Caco-2 (cell line): ENCODE measurements at regions not wholly inside any gene's neighbourhood (a gene's known extent, or its start where the extent isn't known, plus 50 kb on each side); places are given as distances from the start of the nearest gene placed in this dataset. TPM values are rescaled to one million over a fixed set of nuclear protein-coding genes. Genes with fewer than 3 reads are reported as not detected.

Experiments
- BruUV-seq: library from RNA; stranded (reverse); fragments of 400-500 nt; replicated peaks from 2 replicates; lab custom pipeline; 2021; lab: Mats Ljungman, UMichigan
- CTCF ChIA-PET: fragments of 300-600 bp; sonication (Branson Sonifier 250); formaldehyde crosslinking; loops from one replicate; lab custom pipeline; 2022; ENCODE audit warnings: antibody characterized with exemption; lab: Charles Lee
- POLR2A ChIA-PET: fragments of 300-600 bp; sonication (Branson Sonifier 250); formaldehyde crosslinking; loops from one replicate; lab custom pipeline; 2022; ENCODE audit warnings: antibody characterized with exemption; lab: Charles Lee
- DNase-seq, 2 experiments: peaks; one replicate each; pipeline versions ENCODE4 v3.0.0 to v3.0.0-alpha.2; 2020 to 2022
- H3K27me3 ChIP-seq: replicated peaks from 2 replicates; pipeline ENCODE4 v1.6.0; 2011; ENCODE audit warnings: low read length; ENCODE audit not compliant: control insufficient read depth, insufficient read depth
- H3K36me3 ChIP-seq: 2 replicates; pipeline ENCODE4 v1.5.1; 2011; ENCODE audit warnings: low read length; ENCODE audit not compliant: control insufficient read depth, insufficient read depth
- H3K4me1 ChIP-seq: fragments of 250-450 bp; sonication (Bioruptor Pico); 2 replicates; pipeline ENCODE4 v1.5.1; 2020; ENCODE audit warnings: mild to moderate bottlenecking
- H3K4me3 ChIP-seq: 2 replicates; pipeline ENCODE4 v1.5.1; 2011; ENCODE audit warnings: low read depth, mild to moderate bottlenecking, control low read depth, low read length
- H3K9me3 ChIP-seq: fragments of 250-450 bp; sonication (Bioruptor Pico); 2 replicates; pipeline ENCODE4 v1.5.1; 2020; ENCODE audit warnings: mild to moderate bottlenecking, moderate library complexity
- H3K27ac Mint-ChIP-seq: one replicate; pipeline ENCODE4 v1.8.0; 2022; ENCODE audit warnings: mixed read lengths; ENCODE audit not compliant: unreplicated experiment
- H3K27me3 Mint-ChIP-seq: one replicate; pipeline ENCODE4 v1.8.0; 2022; ENCODE audit warnings: mixed read lengths; ENCODE audit not compliant: insufficient read depth, unreplicated experiment
- H3K36me3 Mint-ChIP-seq: one replicate; pipeline ENCODE4 v1.8.0; 2022; ENCODE audit warnings: mild to moderate bottlenecking, mixed read lengths; ENCODE audit not compliant: insufficient read depth, unreplicated experiment
- H3K4me1 Mint-ChIP-seq: one replicate; pipeline ENCODE4 v1.8.0; 2022; ENCODE audit warnings: low read depth, mixed read lengths; ENCODE audit not compliant: unreplicated experiment
- H3K4me3 Mint-ChIP-seq: one replicate; pipeline ENCODE4 v1.8.0; 2022; ENCODE audit warnings: mild to moderate bottlenecking, moderate library complexity, mixed read lengths; ENCODE audit not compliant: unreplicated experiment
- H3K9me3 Mint-ChIP-seq: one replicate; pipeline ENCODE4 v1.8.0; 2022; ENCODE audit warnings: mixed read lengths; ENCODE audit not compliant: unreplicated experiment
- intact Hi-C: fragments of 100-400 bp; cut with micrococcal nuclease; formaldehyde crosslinking; loops from one replicate; pipeline ENCODE4 v1.10.0; 2022; ENCODE audit not compliant: unreplicated experiment
- microRNA-seq: library from miRNA; unstranded; fragments of <30 nt; microRNA quantifications from one replicate; pipeline ENCODE4 v1.2.0, GENCODE V29; 2022
- TF ChIP-seq, protein P1 (sequence below), 2 experiments: fragments of 200-600 bp in 1 of 2; IDR thresholded peaks; 1 replicate in 1 of 2; 2 replicates in 1 of 2; pipeline versions ENCODE4 v1.5.1 to v1.8.0; 2011 to 2022; ENCODE audit warnings: antibody characterized with exemption in 1 of 2, control low read depth in 1 of 2, inconsistent platforms in 1 of 2, low read depth in 1 of 2, low read length in 1 of 2, mild to moderate bottlenecking in 1 of 2, moderate library complexity in 1 of 2; ENCODE audit not compliant: insufficient read depth in 1 of 2, severe bottlenecking in 1 of 2, unreplicated experiment in 1 of 2

- H3K36me3 ChIP-seq: no peaks in the 10 kb centered on the region
- H3K4me3 Mint-ChIP-seq: no peak overlapping the region
- H3K27me3 ChIP-seq: no peaks in the 10 kb centered on the region
- BruUV-seq: no TSS peak
- no peaks in the 10 kb centered on the region for H3K27me3 Mint-ChIP-seq
- H3K4me3 ChIP-seq: no peak overlapping the region
- H3K4me1 ChIP-seq: no peaks in the 10 kb centered on the region
- H3K36me3 Mint-ChIP-seq: no peaks in the 10 kb centered on the region
- intact Hi-C loops: no loop called here
- no peak overlapping the region for H3K27ac Mint-ChIP-seq
- no peaks in the 10 kb centered on the region for H3K9me3 ChIP-seq
- TF ChIP-seq, protein P1, sequence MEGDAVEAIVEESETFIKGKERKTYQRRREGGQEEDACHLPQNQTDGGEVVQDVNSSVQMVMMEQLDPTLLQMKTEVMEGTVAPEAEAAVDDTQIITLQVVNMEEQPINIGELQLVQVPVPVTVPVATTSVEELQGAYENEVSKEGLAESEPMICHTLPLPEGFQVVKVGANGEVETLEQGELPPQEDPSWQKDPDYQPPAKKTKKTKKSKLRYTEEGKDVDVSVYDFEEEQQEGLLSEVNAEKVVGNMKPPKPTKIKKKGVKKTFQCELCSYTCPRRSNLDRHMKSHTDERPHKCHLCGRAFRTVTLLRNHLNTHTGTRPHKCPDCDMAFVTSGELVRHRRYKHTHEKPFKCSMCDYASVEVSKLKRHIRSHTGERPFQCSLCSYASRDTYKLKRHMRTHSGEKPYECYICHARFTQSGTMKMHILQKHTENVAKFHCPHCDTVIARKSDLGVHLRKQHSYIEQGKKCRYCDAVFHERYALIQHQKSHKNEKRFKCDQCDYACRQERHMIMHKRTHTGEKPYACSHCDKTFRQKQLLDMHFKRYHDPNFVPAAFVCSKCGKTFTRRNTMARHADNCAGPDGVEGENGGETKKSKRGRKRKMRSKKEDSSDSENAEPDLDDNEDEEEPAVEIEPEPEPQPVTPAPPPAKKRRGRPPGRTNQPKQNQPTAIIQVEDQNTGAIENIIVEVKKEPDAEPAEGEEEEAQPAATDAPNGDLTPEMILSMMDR (IDR thresholded peaks at IDR 0.05; ENCODE audit: insufficient read depth in 1 of 2, low read depth in 1 of 2, low read length in 1 of 2, severe bottlenecking in 1 of 2, unreplicated experiment in 1 of 2): no peak
- H3K4me1 Mint-ChIP-seq: no peaks in the 10 kb centered on the region
- peaks cover 14% of the 10 kb centered on the region for H3K9me3 Mint-ChIP-seq
- ChIA-PET CTCF (no interaction called here), POLR2A (no interaction called here)
- no peak for DNase-seq
These were observed 53.4 kb upstream of the RPS23 start for GRCh38 chr5:82331557-82331956.

- intact Hi-C loops: no loop called here
- H3K27me3 Mint-ChIP-seq: no peaks in the 10 kb centered on the region
- Histone ChIP-seq H3K4me1 (no peaks in the 10 kb centered on the region), H3K36me3 (no peaks in the 10 kb centered on the region), H3K9me3 (no peaks in the 10 kb centered on the region), H3K27me3 (no peaks in the 10 kb centered on the region), H3K4me3 (no peak overlapping the region)
- no peaks in the 10 kb centered on the region for H3K4me1 Mint-ChIP-seq
- H3K9me3 Mint-ChIP-seq: peaks cover 14% of the 10 kb centered on the region
- H3K4me3 Mint-ChIP-seq: no peak overlapping the region
- DNase-seq: no peak
- TF ChIP-seq, protein P1 (IDR thresholded peaks at IDR 0.05; ENCODE audit: insufficient read depth in 1 of 2, low read depth in 1 of 2, low read length in 1 of 2, severe bottlenecking in 1 of 2, unreplicated experiment in 1 of 2): no peak
- no peak overlapping the region for H3K27ac Mint-ChIP-seq
- BruUV-seq: no TSS peak
- no peaks in the 10 kb centered on the region for H3K36me3 Mint-ChIP-seq
- ChIA-PET POLR2A (no interaction called here), CTCF (no interaction called here)
These were observed 52.5 kb upstream of the RPS23 start for GRCh38 chr5:82330530-82331270.

- no TSS peak for BruUV-seq
- intact Hi-C loops: no loop called here
These were observed 51.2 kb upstream of the RPS23 start for GRCh38 chr5:82329393-82329792.

More at GRCh38 chr5:82329393-82329792, 51.2 kb upstream of the RPS23 start:
- POLR2A ChIA-PET: no interaction called here
- H3K27ac Mint-ChIP-seq: no peak overlapping the region
- no peaks in the 10 kb centered on the region for H3K9me3 ChIP-seq
- DNase-seq: no peak
- H3K4me3 ChIP-seq: no peak overlapping the region
- peaks cover 3% of the 10 kb centered on the region for H3K27me3 Mint-ChIP-seq
- no peak overlapping the region for H3K4me3 Mint-ChIP-seq
- H3K9me3 Mint-ChIP-seq: peaks cover 14% of the 10 kb centered on the region
- H3K4me1 Mint-ChIP-seq: no peaks in the 10 kb centered on the region
- no peaks in the 10 kb centered on the region for H3K36me3 ChIP-seq
- CTCF ChIA-PET: no interaction called here
- TF ChIP-seq, protein P1 (IDR thresholded peaks at IDR 0.05; ENCODE audit: insufficient read depth in 1 of 2, low read depth in 1 of 2, low read length in 1 of 2, severe bottlenecking in 1 of 2, unreplicated experiment in 1 of 2): no peak
- no peaks in the 10 kb centered on the region for H3K27me3 ChIP-seq
- no peaks in the 10 kb centered on the region for H3K4me1 ChIP-seq
- no peaks in the 10 kb centered on the region for H3K36me3 Mint-ChIP-seq

Small RNA genes lying in the stretch of these regions (microRNA-seq; reads per million reads assigned to microRNA genes)
- not detected for gene MIR3977
